Neural crest cell (in vitro differentiated cells): ENCODE measurements at regions not wholly inside any gene's neighbourhood (a gene's known extent, or its start where the extent isn't known, plus 50 kb on each side); places are given as distances from the start of the nearest gene placed in this dataset.

Experiments
- DNase-seq: peaks from one replicate; pipeline ENCODE4 v3.0.0; 2021; ENCODE audit warnings: low read depth, mixed read lengths, low spot score
- H3K27ac Mint-ChIP-seq: one replicate; pipeline ENCODE4 v1.8.0; 2021; ENCODE audit warnings: mild to moderate bottlenecking, mixed read lengths; ENCODE audit not compliant: unreplicated experiment
- H3K27me3 Mint-ChIP-seq: 2 replicates; pipeline ENCODE4 v1.8.0; 2021; ENCODE audit warnings: low read depth, mild to moderate bottlenecking, mixed read lengths
- H3K36me3 Mint-ChIP-seq: 2 replicates; pipeline ENCODE4 v1.8.0; 2021; ENCODE audit warnings: low read depth, mild to moderate bottlenecking, mixed read lengths
- H3K4me1 Mint-ChIP-seq: 2 replicates; pipeline ENCODE4 v1.8.0; 2021; ENCODE audit warnings: mixed read lengths
- H3K4me3 Mint-ChIP-seq: one replicate; pipeline ENCODE4 v1.8.0; 2021; ENCODE audit warnings: mild to moderate bottlenecking, mixed read lengths
- H3K9me3 Mint-ChIP-seq: 2 replicates; pipeline ENCODE4 v1.8.0; 2021; ENCODE audit warnings: mixed read lengths
- CTCF ChIP-seq: fragments of 200-600 bp; sonication (generic); conservative IDR thresholded peaks from 2 replicates; pipeline ENCODE4 v1.5.0; 2021; ENCODE audit warnings: antibody characterized with exemption, mild to moderate bottlenecking

GRCh38 chr11:70916351-70916750, 336.0 kb downstream of the SHANK2 start:
- no peak overlapping the region for H3K27ac Mint-ChIP-seq
- TF ChIP-seq CTCF: no peak

GRCh38 chr11:70918242-70918641, 334.1 kb downstream of the SHANK2 start:
- H3K9me3 Mint-ChIP-seq: peaks cover 21% of the 10 kb centered on the region
- no peak overlapping the region for H3K27ac Mint-ChIP-seq
- H3K4me1 Mint-ChIP-seq: peaks cover 10% of the 10 kb centered on the region
- TF ChIP-seq CTCF: no peak
- H3K36me3 Mint-ChIP-seq: peaks cover 12% of the 10 kb centered on the region
- no peak for DNase-seq
- peaks cover 3% of the 10 kb centered on the region for H3K27me3 Mint-ChIP-seq
- H3K4me3 Mint-ChIP-seq: no peak overlapping the region

More at GRCh38 chr11:70916351-70916750, 336.0 kb downstream of the SHANK2 start:
- H3K36me3 Mint-ChIP-seq: peaks cover 5% of the 10 kb centered on the region
- H3K9me3 Mint-ChIP-seq: peaks cover 11% of the 10 kb centered on the region
- H3K4me1 Mint-ChIP-seq: peaks cover 17% of the 10 kb centered on the region
- no peak for DNase-seq
- H3K27me3 Mint-ChIP-seq: peaks cover 4% of the 10 kb centered on the region
- no peak overlapping the region for H3K4me3 Mint-ChIP-seq

GRCh38 chr11:70921804-70922203, 330.6 kb downstream of the SHANK2 start:
- no peak for TF ChIP-seq CTCF
- H3K36me3 Mint-ChIP-seq: peaks cover 12% of the 10 kb centered on the region
- no peaks in the 10 kb centered on the region for H3K27me3 Mint-ChIP-seq
- H3K4me3 Mint-ChIP-seq: no peak overlapping the region
- H3K4me1 Mint-ChIP-seq: no peaks in the 10 kb centered on the region
- peaks cover 21% of the 10 kb centered on the region for H3K9me3 Mint-ChIP-seq
- DNase-seq: no peak
- no peak overlapping the region for H3K27ac Mint-ChIP-seq

DNA sequence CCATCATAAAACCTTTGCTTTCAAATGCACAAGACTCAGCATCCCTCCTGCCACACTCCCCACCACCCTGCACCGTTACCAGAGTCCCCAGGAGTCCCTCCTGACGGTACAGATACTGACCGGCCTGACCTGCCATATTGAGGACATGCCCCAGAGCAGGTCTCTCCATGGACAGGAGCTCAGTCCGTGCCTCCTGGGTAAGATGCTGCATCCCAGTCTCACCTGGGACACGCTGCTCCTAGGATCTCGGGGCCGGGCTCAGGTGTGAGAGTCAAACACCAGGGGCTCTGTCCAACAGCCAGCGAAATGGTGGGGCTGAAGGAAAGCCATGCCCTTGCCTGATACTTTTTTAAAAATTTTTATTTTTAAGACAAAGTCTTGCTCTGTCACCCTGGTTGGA, 328.3 kb downstream of the SHANK2 start:
- Mint-ChIP-seq H3K27me3 (peaks cover under 1% of the 10 kb centered on the region), H3K27ac (no peak overlapping the region), H3K36me3 (peaks cover 12% of the 10 kb centered on the region), H3K4me1 (peaks cover 4% of the 10 kb centered on the region), H3K4me3 (no peak overlapping the region), H3K9me3 (peaks cover 19% of the 10 kb centered on the region)
- no peak for TF ChIP-seq CTCF
- no peak for DNase-seq

- peaks cover 10% of the 10 kb centered on the region for H3K36me3 Mint-ChIP-seq
- DNase-seq: no peak
- peaks cover 4% of the 10 kb centered on the region for H3K27me3 Mint-ChIP-seq
- H3K4me1 Mint-ChIP-seq: peaks cover 4% of the 10 kb centered on the region
- H3K9me3 Mint-ChIP-seq: peaks cover 14% of the 10 kb centered on the region
- H3K4me3 Mint-ChIP-seq: no peak overlapping the region
- H3K27ac Mint-ChIP-seq: no peak overlapping the region
- TF ChIP-seq CTCF: no peak
Measured at GRCh38 chr11:70925238-70925637, 327.1 kb downstream of the SHANK2 start.
